ENCODE measurements at regions not wholly inside any gene's neighbourhood (a gene's known extent, or its start where the extent isn't known, plus 50 kb on each side); places are given as distances from the start of the nearest gene placed in this dataset.

GRCh38 chr5:158100373-158100888, 241.5 kb upstream of the CLINT1 start (continued):
- TF ChIP-seq ZNF318 (CRISPR knock-in tag; IDR thresholded peaks at IDR 0.05) (no peak), ZNF616 (CRISPR knock-in tag; IDR thresholded peaks at IDR 0.05; ENCODE audit: low read depth) (no peak), AKAP8 (CRISPR knock-in tag; IDR thresholded peaks at IDR 0.05) (no peak), ZBTB10 (CRISPR knock-in tag; IDR thresholded peaks at IDR 0.05; ENCODE audit: borderline replicate concordance) (no peak), HHEX (CRISPR knock-in tag; IDR thresholded peaks at IDR 0.05) (no peak)
